OCI-LY3 (cell line): ENCODE measurements at regions not wholly inside any gene's neighbourhood (a gene's known extent, or its start where the extent isn't known, plus 50 kb on each side); places are given as distances from the start of the nearest gene placed in this dataset.

Experiments used
- CTCF ChIP-seq: fragments of 200-600, 300-600 bp; sonication (generic); IDR thresholded peaks from 2 replicates; pipeline ENCODE4 v1.5.1; 2014; ENCODE audit warnings: antibody characterized with exemption, low read length, low read depth
- EZH2phosphoT487 ChIP-seq: fragments of 200-600 bp; shearing (Covaris generic); IDR thresholded peaks from 2 replicates; pipeline ENCODE4 v1.6.1; 2018; ENCODE audit warnings: antibody characterized with exemption, mixed run types, low read depth

- TF ChIP-seq EZH2phosphoT487, result no peak
- no peak for TF ChIP-seq CTCF
Measured at GRCh38 chr2:204223544-204223943, 287.0 kb downstream of the ICOS start.
